ENCODE measurements at regions not wholly inside any gene's neighbourhood (a gene's known extent, or its start where the extent isn't known, plus 50 kb on each side); places are given as distances from the start of the nearest gene placed in this dataset.
"Not testable (repeated sequence)": the region's sequence is repeated elsewhere in the genome, so short reads cannot be mapped to it uniquely, and the experiment has no call there.

DNA sequence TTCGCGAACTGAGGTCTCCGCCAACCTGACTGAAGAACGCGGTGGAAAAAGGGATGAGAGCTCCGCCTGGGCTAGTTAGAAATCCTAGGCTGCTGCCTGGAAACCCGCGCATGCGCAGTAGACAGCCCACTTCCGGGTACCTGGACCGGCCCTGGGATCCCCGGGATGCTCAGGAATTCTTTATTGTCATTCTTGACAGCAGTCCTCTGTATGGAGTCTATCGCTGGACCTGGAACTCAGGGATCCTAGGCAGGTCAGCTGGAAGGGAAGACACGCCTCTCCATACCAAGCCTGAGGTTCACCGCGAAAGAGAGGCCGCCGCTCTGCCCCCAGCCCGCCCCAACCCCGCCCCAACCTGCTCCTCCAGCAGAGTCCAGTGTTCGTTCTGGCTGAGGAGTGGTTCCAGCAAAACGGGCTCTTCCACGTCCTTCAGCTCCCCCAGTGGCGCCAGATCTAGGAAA lies 1379.2 kb upstream of the DEFB115 start:
- H3K36me3 ChIP-seq (ENCODE audit: insufficient read depth, low read length), result no peaks in the 10 kb centered on the region
- TF ChIP-seq, protein P1, sequence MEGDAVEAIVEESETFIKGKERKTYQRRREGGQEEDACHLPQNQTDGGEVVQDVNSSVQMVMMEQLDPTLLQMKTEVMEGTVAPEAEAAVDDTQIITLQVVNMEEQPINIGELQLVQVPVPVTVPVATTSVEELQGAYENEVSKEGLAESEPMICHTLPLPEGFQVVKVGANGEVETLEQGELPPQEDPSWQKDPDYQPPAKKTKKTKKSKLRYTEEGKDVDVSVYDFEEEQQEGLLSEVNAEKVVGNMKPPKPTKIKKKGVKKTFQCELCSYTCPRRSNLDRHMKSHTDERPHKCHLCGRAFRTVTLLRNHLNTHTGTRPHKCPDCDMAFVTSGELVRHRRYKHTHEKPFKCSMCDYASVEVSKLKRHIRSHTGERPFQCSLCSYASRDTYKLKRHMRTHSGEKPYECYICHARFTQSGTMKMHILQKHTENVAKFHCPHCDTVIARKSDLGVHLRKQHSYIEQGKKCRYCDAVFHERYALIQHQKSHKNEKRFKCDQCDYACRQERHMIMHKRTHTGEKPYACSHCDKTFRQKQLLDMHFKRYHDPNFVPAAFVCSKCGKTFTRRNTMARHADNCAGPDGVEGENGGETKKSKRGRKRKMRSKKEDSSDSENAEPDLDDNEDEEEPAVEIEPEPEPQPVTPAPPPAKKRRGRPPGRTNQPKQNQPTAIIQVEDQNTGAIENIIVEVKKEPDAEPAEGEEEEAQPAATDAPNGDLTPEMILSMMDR (IDR thresholded peaks at IDR 0.05; ENCODE audit: extremely low read depth, low read depth, low read length), result no peak
- H3K4me1 ChIP-seq (ENCODE audit: insufficient read depth, low read length), result no peaks in the 10 kb centered on the region
- H3K27ac ChIP-seq (ENCODE audit: low read depth, low read length), result no peak overlapping the region
- H3K27me3 ChIP-seq (ENCODE audit: insufficient read depth, low read length), result no peaks in the 10 kb centered on the region
- peaks cover 2% of the 10 kb centered on the region for H3K9me3 ChIP-seq (ENCODE audit: low read depth, low read length)
- H3K79me2 ChIP-seq (ENCODE audit: insufficient read depth, low read length), result no peaks in the 10 kb centered on the region
- no peak overlapping the region for H3K4me2 ChIP-seq (ENCODE audit: insufficient read depth, low read length)
- no peaks in the 10 kb centered on the region for H4K20me1 ChIP-seq (ENCODE audit: insufficient read depth, low read length)
- H2AFZ ChIP-seq (ENCODE audit: low read length), result no peak overlapping the region
- DNase-seq (ENCODE audit: insufficient read length, low spot score, missing footprints), result peak; percentile 63
- H3K4me3 ChIP-seq (ENCODE audit: insufficient read depth, low read length), result no peak overlapping the region

DNA sequence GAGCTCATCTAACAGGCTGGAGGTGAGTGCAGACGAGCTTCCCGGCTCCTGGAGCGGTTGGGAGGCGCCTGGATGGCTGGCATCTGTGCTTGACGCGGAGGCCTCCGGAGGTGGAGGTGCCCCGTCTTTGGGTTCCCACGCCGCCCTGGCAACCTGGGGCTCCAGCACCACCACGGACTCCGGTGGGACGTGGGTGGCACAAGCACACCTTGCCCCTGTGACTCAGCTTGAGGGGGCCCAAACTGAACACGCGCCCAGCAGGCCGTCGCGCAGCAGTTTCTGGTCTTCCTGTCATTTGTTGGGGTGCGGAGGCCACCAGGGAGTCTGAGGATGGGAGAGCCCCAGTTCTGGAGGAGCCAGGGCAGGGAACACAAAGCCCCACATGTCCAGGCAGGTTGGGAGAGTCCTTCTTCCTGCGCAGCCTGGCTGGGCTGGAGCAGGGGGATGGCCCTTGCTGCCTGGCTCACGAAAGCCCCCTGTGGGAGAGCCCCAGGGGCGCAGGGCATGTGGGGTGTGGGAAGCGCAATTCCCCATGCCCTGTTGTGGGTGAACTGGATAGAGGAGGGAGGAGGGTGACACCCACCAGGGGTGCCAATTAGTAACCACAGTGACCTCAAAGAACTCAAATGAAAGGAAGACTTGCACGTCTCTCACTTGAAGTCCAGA lies 1378.6 kb upstream of the DEFB115 start:
- Histone ChIP-seq H3K4me1 (ENCODE audit: insufficient read depth, low read length) (no peaks in the 10 kb centered on the region), H3K9me3 (ENCODE audit: low read depth, low read length) (peaks cover 2% of the 10 kb centered on the region), H3K4me3 (ENCODE audit: insufficient read depth, low read length) (no peak overlapping the region), H3K27ac (ENCODE audit: low read depth, low read length) (no peak overlapping the region), H3K27me3 (ENCODE audit: insufficient read depth, low read length) (no peaks in the 10 kb centered on the region), H3K36me3 (ENCODE audit: insufficient read depth, low read length) (no peaks in the 10 kb centered on the region), H2AFZ (ENCODE audit: low read length) (no peak overlapping the region), H3K4me2 (ENCODE audit: insufficient read depth, low read length) (no peak overlapping the region), H4K20me1 (ENCODE audit: insufficient read depth, low read length) (no peaks in the 10 kb centered on the region), H3K79me2 (ENCODE audit: insufficient read depth, low read length) (no peaks in the 10 kb centered on the region)
- TF ChIP-seq, protein P1 (IDR thresholded peaks at IDR 0.05; ENCODE audit: extremely low read depth, low read depth, low read length), result no peak
- DNase-seq (ENCODE audit: insufficient read length, low spot score, missing footprints), result peak; percentile 73

DNA sequence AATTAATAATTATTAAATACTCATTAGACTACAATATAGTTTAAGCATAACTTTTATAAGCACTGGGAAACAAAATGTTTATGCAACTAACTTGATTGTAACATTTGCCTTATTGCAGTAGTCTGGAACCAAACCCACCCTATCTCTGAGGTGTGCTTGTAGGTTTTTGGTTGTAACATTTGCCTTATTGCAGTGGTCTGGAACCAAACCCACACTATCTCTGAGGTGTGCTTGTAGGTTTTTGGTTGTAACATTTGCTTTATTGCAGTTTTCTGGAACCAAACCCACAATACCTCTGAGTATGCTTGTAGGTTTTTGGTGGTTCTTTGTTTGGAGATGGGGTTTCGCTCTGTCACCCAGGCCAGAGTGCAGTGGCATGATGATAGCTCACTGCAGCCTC lies 1376.4 kb upstream of the DEFB115 start:
- not testable (repeated sequence) for H3K4me1 ChIP-seq (ENCODE audit: insufficient read depth, low read length); H3K9me3 ChIP-seq (ENCODE audit: low read depth, low read length); DNase-seq (ENCODE audit: insufficient read length, low spot score, missing footprints); H3K4me3 ChIP-seq (ENCODE audit: insufficient read depth, low read length); H4K20me1 ChIP-seq (ENCODE audit: insufficient read depth, low read length); H2AFZ ChIP-seq (ENCODE audit: low read length); H3K4me2 ChIP-seq (ENCODE audit: insufficient read depth, low read length); H3K36me3 ChIP-seq (ENCODE audit: insufficient read depth, low read length); H3K79me2 ChIP-seq (ENCODE audit: insufficient read depth, low read length); H3K27me3 ChIP-seq (ENCODE audit: insufficient read depth, low read length); H3K27ac ChIP-seq (ENCODE audit: low read depth, low read length)

DNA sequence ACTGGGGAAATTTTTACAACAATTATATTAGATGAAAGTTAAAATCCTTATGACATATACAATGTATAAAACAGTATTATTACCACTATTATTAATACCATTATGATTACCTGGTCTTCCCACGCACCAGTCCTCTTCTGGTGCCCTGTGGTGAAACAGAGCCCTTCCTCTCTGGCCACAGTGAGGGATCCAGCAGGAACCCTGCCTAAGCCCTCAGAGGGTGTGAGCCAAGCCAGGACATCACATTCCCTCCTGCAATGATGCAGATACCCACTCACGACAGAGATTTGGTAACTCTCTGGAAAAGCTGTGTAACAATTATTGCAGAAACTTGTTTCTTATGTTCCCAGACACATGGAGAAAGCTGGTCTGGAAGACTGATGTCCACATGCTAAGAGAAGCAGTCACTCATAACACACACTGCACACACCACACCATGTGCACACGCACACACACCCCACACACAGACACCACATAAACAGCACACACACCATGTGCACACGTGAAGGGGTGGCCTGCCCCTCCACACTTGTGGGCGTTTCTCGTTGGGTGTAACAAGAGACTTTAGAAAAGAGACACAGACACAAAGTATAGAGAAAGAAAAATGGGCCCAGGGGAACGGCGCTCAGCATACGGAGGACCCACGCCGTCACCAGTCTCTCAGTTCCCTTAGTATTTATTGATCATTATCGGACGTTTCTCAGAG lies 1373.8 kb upstream of the DEFB115 start:
- H3K4me3 ChIP-seq (ENCODE audit: insufficient read depth, low read length); H3K27me3 ChIP-seq (ENCODE audit: insufficient read depth, low read length); H4K20me1 ChIP-seq (ENCODE audit: insufficient read depth, low read length); H3K27ac ChIP-seq (ENCODE audit: low read depth, low read length); H3K79me2 ChIP-seq (ENCODE audit: insufficient read depth, low read length); H2AFZ ChIP-seq (ENCODE audit: low read length); H3K9me3 ChIP-seq (ENCODE audit: low read depth, low read length); H3K36me3 ChIP-seq (ENCODE audit: insufficient read depth, low read length); H3K4me2 ChIP-seq (ENCODE audit: insufficient read depth, low read length); H3K4me1 ChIP-seq (ENCODE audit: insufficient read depth, low read length); DNase-seq (ENCODE audit: insufficient read length, low spot score, missing footprints): not testable (repeated sequence)

DNA sequence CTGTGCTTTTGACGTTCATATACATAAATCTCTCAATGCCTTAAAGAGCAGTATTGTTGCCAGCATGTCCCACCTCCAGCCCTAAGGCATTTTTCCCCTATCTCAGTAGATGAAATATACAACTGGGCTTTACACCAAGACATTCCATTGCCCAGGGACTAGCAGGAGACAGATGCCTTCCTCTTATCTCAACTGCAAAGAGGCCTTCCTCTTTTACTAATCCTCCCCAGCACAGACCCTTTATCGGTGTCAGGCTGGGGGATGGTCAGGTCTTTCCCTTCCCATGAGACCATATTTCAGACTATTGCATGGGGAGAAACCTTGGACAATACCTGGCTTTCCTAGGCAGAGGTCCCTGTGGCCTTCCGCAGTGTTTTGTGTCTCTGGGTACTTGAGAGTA lies 1373.1 kb upstream of the DEFB115 start:
- H4K20me1 ChIP-seq (ENCODE audit: insufficient read depth, low read length); H3K79me2 ChIP-seq (ENCODE audit: insufficient read depth, low read length); DNase-seq (ENCODE audit: insufficient read length, low spot score, missing footprints); H3K27me3 ChIP-seq (ENCODE audit: insufficient read depth, low read length); H2AFZ ChIP-seq (ENCODE audit: low read length); H3K27ac ChIP-seq (ENCODE audit: low read depth, low read length); H3K4me1 ChIP-seq (ENCODE audit: insufficient read depth, low read length); H3K4me3 ChIP-seq (ENCODE audit: insufficient read depth, low read length); H3K36me3 ChIP-seq (ENCODE audit: insufficient read depth, low read length); H3K4me2 ChIP-seq (ENCODE audit: insufficient read depth, low read length); H3K9me3 ChIP-seq (ENCODE audit: low read depth, low read length): not testable (repeated sequence)

DNA sequence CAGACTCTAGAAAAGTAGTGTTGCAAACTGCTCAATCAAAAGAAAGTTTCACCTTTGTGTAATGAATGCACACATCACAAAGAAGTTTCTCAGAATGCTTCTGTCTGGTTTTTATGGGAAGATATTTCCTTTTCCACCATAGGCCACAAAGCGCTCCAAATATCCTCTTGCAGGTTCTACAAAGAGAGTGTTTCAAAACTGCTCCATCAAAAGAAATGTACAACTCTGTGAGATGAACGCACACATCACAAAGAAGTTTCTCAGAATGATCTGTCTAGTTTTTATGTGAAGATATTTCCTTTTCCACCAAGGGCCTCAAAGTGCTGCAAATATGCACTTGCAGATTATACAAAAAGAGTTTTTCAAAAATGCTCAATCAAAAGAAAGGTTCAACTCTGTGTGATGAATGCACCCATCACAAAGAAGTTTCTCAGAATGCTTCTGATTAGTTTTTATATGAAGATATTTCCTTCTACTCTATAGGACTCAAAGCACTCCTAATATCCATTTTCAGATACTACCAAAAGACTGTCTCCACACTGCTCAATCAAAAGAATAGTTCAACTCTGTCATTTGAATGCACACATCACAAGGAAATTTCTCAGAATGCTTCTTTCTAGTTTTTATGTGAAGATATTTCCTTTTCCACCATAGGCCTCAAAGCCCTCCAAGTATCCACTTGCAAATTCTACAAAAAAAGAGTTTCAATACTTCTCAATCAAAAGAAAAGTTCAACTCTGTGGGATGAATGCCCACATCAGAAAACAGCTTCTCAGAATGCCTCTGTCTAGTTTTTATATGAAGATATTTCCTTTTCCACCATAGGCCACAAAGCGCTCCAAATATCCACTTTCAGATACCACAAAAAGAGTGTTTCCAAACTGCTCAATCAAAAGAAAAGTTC lies 1371.9 kb upstream of the DEFB115 start:
- not testable (repeated sequence) for H3K4me2 ChIP-seq (ENCODE audit: insufficient read depth, low read length); H4K20me1 ChIP-seq (ENCODE audit: insufficient read depth, low read length); H3K79me2 ChIP-seq (ENCODE audit: insufficient read depth, low read length); H3K36me3 ChIP-seq (ENCODE audit: insufficient read depth, low read length); DNase-seq (ENCODE audit: insufficient read length, low spot score, missing footprints); H3K27me3 ChIP-seq (ENCODE audit: insufficient read depth, low read length); H3K4me3 ChIP-seq (ENCODE audit: insufficient read depth, low read length); H3K27ac ChIP-seq (ENCODE audit: low read depth, low read length); H3K9me3 ChIP-seq (ENCODE audit: low read depth, low read length); H2AFZ ChIP-seq (ENCODE audit: low read length); H3K4me1 ChIP-seq (ENCODE audit: insufficient read depth, low read length)

DNA sequence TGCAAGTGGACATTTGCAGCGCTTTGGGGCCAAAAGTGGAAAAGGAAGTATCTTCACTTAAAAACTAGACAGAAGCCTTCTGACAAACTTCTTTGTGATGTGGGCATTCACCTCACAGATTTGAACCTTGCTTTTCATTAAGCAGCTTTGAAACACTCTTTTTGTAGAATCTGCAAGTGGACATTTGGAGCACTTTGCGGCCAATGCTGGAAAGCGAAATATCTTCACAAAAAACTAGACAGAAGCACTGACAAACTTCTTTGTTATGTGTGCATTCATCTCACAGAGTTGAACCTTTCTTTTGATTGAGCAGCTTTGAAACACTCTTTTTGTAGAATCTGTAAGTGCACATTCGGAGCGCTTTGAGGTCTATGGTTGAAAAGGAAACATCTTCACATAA lies 1365.9 kb upstream of the DEFB115 start:
- H3K36me3 ChIP-seq (ENCODE audit: insufficient read depth, low read length); H2AFZ ChIP-seq (ENCODE audit: low read length); H3K27ac ChIP-seq (ENCODE audit: low read depth, low read length): not testable (repeated sequence)

More for the DNA sequence above, 1365.9 kb upstream of the DEFB115 start:
- not testable (repeated sequence) for H3K4me1 ChIP-seq (ENCODE audit: insufficient read depth, low read length); H4K20me1 ChIP-seq (ENCODE audit: insufficient read depth, low read length); H3K4me3 ChIP-seq (ENCODE audit: insufficient read depth, low read length); H3K79me2 ChIP-seq (ENCODE audit: insufficient read depth, low read length); H3K27me3 ChIP-seq (ENCODE audit: insufficient read depth, low read length); DNase-seq (ENCODE audit: insufficient read length, low spot score, missing footprints); H3K4me2 ChIP-seq (ENCODE audit: insufficient read depth, low read length); H3K9me3 ChIP-seq (ENCODE audit: low read depth, low read length)
